ENCODE measurements at regions not wholly inside any gene's neighbourhood (a gene's known extent, or its start where the extent isn't known, plus 50 kb on each side); places are given as distances from the start of the nearest gene placed in this dataset.

GRCh38 chr3:144771381-144771870 is 799.8 kb downstream of the DIPK2A start:
- TF ChIP-seq, protein P1, sequence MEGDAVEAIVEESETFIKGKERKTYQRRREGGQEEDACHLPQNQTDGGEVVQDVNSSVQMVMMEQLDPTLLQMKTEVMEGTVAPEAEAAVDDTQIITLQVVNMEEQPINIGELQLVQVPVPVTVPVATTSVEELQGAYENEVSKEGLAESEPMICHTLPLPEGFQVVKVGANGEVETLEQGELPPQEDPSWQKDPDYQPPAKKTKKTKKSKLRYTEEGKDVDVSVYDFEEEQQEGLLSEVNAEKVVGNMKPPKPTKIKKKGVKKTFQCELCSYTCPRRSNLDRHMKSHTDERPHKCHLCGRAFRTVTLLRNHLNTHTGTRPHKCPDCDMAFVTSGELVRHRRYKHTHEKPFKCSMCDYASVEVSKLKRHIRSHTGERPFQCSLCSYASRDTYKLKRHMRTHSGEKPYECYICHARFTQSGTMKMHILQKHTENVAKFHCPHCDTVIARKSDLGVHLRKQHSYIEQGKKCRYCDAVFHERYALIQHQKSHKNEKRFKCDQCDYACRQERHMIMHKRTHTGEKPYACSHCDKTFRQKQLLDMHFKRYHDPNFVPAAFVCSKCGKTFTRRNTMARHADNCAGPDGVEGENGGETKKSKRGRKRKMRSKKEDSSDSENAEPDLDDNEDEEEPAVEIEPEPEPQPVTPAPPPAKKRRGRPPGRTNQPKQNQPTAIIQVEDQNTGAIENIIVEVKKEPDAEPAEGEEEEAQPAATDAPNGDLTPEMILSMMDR (IDR thresholded peaks at IDR 0.05; ENCODE audit: low read depth, low read length, poor library complexity, severe bottlenecking): no peak
- TF ChIP-seq EZH2phosphoT487 (IDR thresholded peaks at IDR 0.05; ENCODE audit: borderline replicate concordance, low read length): no peak

All from DOHH2 (cell line).